GM23338 (cell line): ENCODE measurements at regions not wholly inside any gene's neighbourhood (a gene's known extent, or its start where the extent isn't known, plus 50 kb on each side); places are given as distances from the start of the nearest gene placed in this dataset.
"Not testable (repeated sequence)": the region's sequence is repeated elsewhere in the genome, so short reads cannot be mapped to it uniquely, and the experiment has no call there.

Experiments used
- CREB1 ChIP-seq: fragments of 250-450 bp; sonication (Bioruptor Pico); IDR thresholded peaks from 2 replicates; pipeline ENCODE4 v1.5.0; 2020; ENCODE audit warnings: low read depth, mild to moderate bottlenecking, moderate library complexity
- CTCF ChIP-seq, 2 experiments: fragments of 200-600 bp in 1 of 2; sonication (generic) in 1 of 2; conservative IDR thresholded peaks; 2 replicates each; pipeline versions ENCODE4 v1.5.1 to v1.6.1; 2016 to 2017; ENCODE audit warnings: antibody characterized with exemption in 2 of 2, low read depth in 2 of 2, mild to moderate bottlenecking in 2 of 2, moderate library complexity in 1 of 2
- ETS1 ChIP-seq: IDR thresholded peaks from 2 replicates; pipeline ENCODE4 v1.6.1; 2016; ENCODE audit warnings: antibody characterized with exemption
- EZH2 ChIP-seq: fragments of 200-600 bp; sonication (generic); IDR thresholded peaks from one replicate; pipeline ENCODE4 v1.8.0; 2017; ENCODE audit warnings: antibody characterized with exemption, mild to moderate bottlenecking, low read depth; ENCODE audit not compliant: unreplicated experiment
- EZH2phosphoT487 ChIP-seq: fragments of 200-600 bp; sonication (generic); IDR thresholded peaks from one replicate; pipeline ENCODE4 v1.8.1; 2018; ENCODE audit warnings: antibody characterized with exemption; ENCODE audit not compliant: unreplicated experiment
- JUNB ChIP-seq: IDR thresholded peaks from one replicate; pipeline ENCODE4 v1.6.1; 2016; ENCODE audit warnings: antibody characterized with exemption; ENCODE audit not compliant: unreplicated experiment
- NANOG ChIP-seq: IDR thresholded peaks from 2 replicates; pipeline ENCODE4 v1.6.1; 2016; ENCODE audit warnings: antibody characterized with exemption, borderline replicate concordance
- POLR2AphosphoS5 ChIP-seq: IDR thresholded peaks from 2 replicates; pipeline ENCODE4 v1.6.1; 2016; ENCODE audit warnings: antibody characterized with exemption, low read depth
- REST ChIP-seq: IDR thresholded peaks from one replicate; pipeline ENCODE4 v1.6.1; 2018; ENCODE audit warnings: antibody characterized with exemption; ENCODE audit not compliant: unreplicated experiment
- STAT1 ChIP-seq: IDR thresholded peaks from one replicate; pipeline ENCODE4 v1.6.1; 2016; ENCODE audit warnings: antibody characterized with exemption; ENCODE audit not compliant: unreplicated experiment
- ZNF114 ChIP-seq: fragments of 250-450 bp; sonication (Bioruptor Pico); IDR thresholded peaks from 2 replicates; pipeline ENCODE4 v1.5.0; 2020; ENCODE audit warnings: mild to moderate bottlenecking, moderate library complexity
- ZNF331 ChIP-seq: fragments of 250-450 bp; sonication (Bioruptor Pico); IDR thresholded peaks from 2 replicates; pipeline ENCODE4 v1.5.0; 2020; ENCODE audit warnings: low read depth, mild to moderate bottlenecking, moderate library complexity

GRCh38 chr1:83445873-83446272, 553.1 kb downstream of the TTLL7 start:
- not testable (repeated sequence) for TF ChIP-seq POLR2AphosphoS5; EZH2; CTCF (conservative IDR thresholded peaks at IDR 0.05; ENCODE audit: low read depth in 2 of 2); CREB1 (CRISPR knock-in tag); REST; STAT1; EZH2phosphoT487; ETS1; ZNF331 (CRISPR knock-in tag); ZNF114 (CRISPR knock-in tag); JUNB; NANOG
